SHP77 treated with DMSO at 0.1 percent for 48 hours (cell line): ENCODE measurements at regions not wholly inside any gene's neighbourhood (a gene's known extent, or its start where the extent isn't known, plus 50 kb on each side); places are given as distances from the start of the nearest gene placed in this dataset.
"Not testable (repeated sequence)": the region's sequence is repeated elsewhere in the genome, so short reads cannot be mapped to it uniquely, and the experiment has no call there.

Experiments
- DNase-seq: peaks from one replicate; lab custom pipeline; 2025; lab: John Stamatoyannopoulos, UW

GRCh38 chr4:59704616-59705015, 1495.5 kb upstream of the ADGRL3 start:
- no peak for DNase-seq

GRCh38 chr4:59712470-59712869, 1487.7 kb upstream of the ADGRL3 start:
- no peak for DNase-seq

GRCh38 chr4:59724286-59724685, 1475.8 kb upstream of the ADGRL3 start:
- not testable (repeated sequence) for DNase-seq

- no peak for DNase-seq
These were observed 1472.4 kb upstream of the ADGRL3 start for GRCh38 chr4:59727745-59728144.

GRCh38 chr4:59728496-59728895, 1471.6 kb upstream of the ADGRL3 start:
- DNase-seq = no peak

- no peak for DNase-seq
These were observed 1470.8 kb upstream of the ADGRL3 start for GRCh38 chr4:59729321-59729720.

GRCh38 chr4:59748433-59748832, 1451.7 kb upstream of the ADGRL3 start:
- no peak for DNase-seq

GRCh38 chr4:59759082-59759825, 1440.9 kb upstream of the ADGRL3 start:
- no peak for DNase-seq

GRCh38 chr4:59762344-59762743, 1437.8 kb upstream of the ADGRL3 start:
- no peak for DNase-seq

- no peak for DNase-seq
These were observed 1429.4 kb upstream of the ADGRL3 start for GRCh38 chr4:59770601-59771264.

- DNase-seq = no peak
These were observed 1427.4 kb upstream of the ADGRL3 start for GRCh38 chr4:59772641-59773139.

GRCh38 chr4:59780271-59780670, 1419.9 kb upstream of the ADGRL3 start:
- not testable (repeated sequence) for DNase-seq

GRCh38 chr4:59805176-59805575, 1395.0 kb upstream of the ADGRL3 start:
- no peak for DNase-seq

- DNase-seq = no peak
These were observed 1385.6 kb upstream of the ADGRL3 start for GRCh38 chr4:59814402-59815010.

- DNase-seq = no peak
These were observed 1381.5 kb upstream of the ADGRL3 start for GRCh38 chr4:59818656-59819055.

GRCh38 chr4:59823311-59823710, 1376.8 kb upstream of the ADGRL3 start:
- no peak for DNase-seq

- no peak for DNase-seq
These were observed 1375.0 kb upstream of the ADGRL3 start for GRCh38 chr4:59825104-59825503.

GRCh38 chr4:59831746-59832145, 1368.4 kb upstream of the ADGRL3 start:
- no peak for DNase-seq

- DNase-seq = no peak
These were observed 1365.2 kb upstream of the ADGRL3 start for GRCh38 chr4:59834943-59835342.

GRCh38 chr4:59837751-59838150, 1362.4 kb upstream of the ADGRL3 start:
- DNase-seq = no peak

GRCh38 chr4:59838236-59838635, 1361.9 kb upstream of the ADGRL3 start:
- no peak for DNase-seq

- DNase-seq = no peak
These were observed 1358.4 kb upstream of the ADGRL3 start for GRCh38 chr4:59841698-59842097.

- DNase-seq = no peak
These were observed 1351.7 kb upstream of the ADGRL3 start for GRCh38 chr4:59848457-59848856.
